Activated naive CD8-positive, alpha-beta T cell treated with anti-CD3 and anti-CD28 coated beads, Interleukin-2, amount 50 U/mL, for 24 hours (primary cell): ENCODE measurements at regions not wholly inside any gene's neighbourhood (a gene's known extent, or its start where the extent isn't known, plus 50 kb on each side); places are given as distances from the start of the nearest gene placed in this dataset.
A peak's percentile ranks its signal among the peaks of the same experiment; 100 is the strongest.
"Not testable (repeated sequence)": the region's sequence is repeated elsewhere in the genome, so short reads cannot be mapped to it uniquely, and the experiment has no call there.

Experiments used
- ATAC-seq: fragments of 150-1000 bp; cut with Tn5 transposase; one replicate; pipeline ENCODE4 v1.10.0; 2021
- DNase-seq: peaks from one replicate; pipeline ENCODE4 v3.0.0; 2021
- H3K27ac Mint-ChIP-seq: one replicate; pipeline ENCODE4 v1.8.0; 2021; ENCODE audit warnings: mild to moderate bottlenecking, mixed read lengths
- H3K27me3 Mint-ChIP-seq: one replicate; pipeline ENCODE4 v1.8.0; 2021; ENCODE audit warnings: mixed read lengths
- H3K36me3 Mint-ChIP-seq: one replicate; pipeline ENCODE4 v1.8.0; 2021; ENCODE audit warnings: low read depth, mixed read lengths
- H3K4me1 Mint-ChIP-seq: one replicate; pipeline ENCODE4 v1.8.0; 2021; ENCODE audit warnings: mixed read lengths
- H3K4me3 Mint-ChIP-seq: one replicate; pipeline ENCODE4 v1.8.0; 2021; ENCODE audit warnings: mild to moderate bottlenecking, moderate library complexity, mixed read lengths
- H3K9me3 Mint-ChIP-seq: one replicate; pipeline ENCODE4 v1.8.0; 2021; ENCODE audit warnings: mixed read lengths

GRCh38 chr19:28433166-28433565, 779.8 kb downstream of the UQCRFS1 start:
- DNase-seq, H3K27me3 Mint-ChIP-seq, H3K4me3 Mint-ChIP-seq, H3K36me3 Mint-ChIP-seq, ATAC-seq, H3K27ac Mint-ChIP-seq: not testable (repeated sequence)
- peaks cover 23% of the 10 kb centered on the region for H3K4me1 Mint-ChIP-seq
- peaks cover 13% of the 10 kb centered on the region for H3K9me3 Mint-ChIP-seq

GRCh38 chr19:28430214-28430613, 782.7 kb downstream of the UQCRFS1 start:
- Mint-ChIP-seq H3K27me3 (no peaks in the 10 kb centered on the region), H3K9me3 (peaks cover 13% of the 10 kb centered on the region), H3K27ac (no peak overlapping the region), H3K4me1 (peaks cover 8% of the 10 kb centered on the region), H3K4me3 (no peak overlapping the region), H3K36me3 (no peaks in the 10 kb centered on the region)
- ATAC-seq = no peak
- DNase-seq = no peak

- Mint-ChIP-seq H3K27ac (no peak overlapping the region), H3K36me3 (no peaks in the 10 kb centered on the region), H3K4me3 (no peak overlapping the region), H3K27me3 (no peaks in the 10 kb centered on the region), H3K4me1 (peaks cover 4% of the 10 kb centered on the region), H3K9me3 (peaks cover 13% of the 10 kb centered on the region)
- DNase-seq = no peak
- no peak for ATAC-seq
Observed at GRCh38 chr19:28429356-28429755, 783.6 kb downstream of the UQCRFS1 start.

DNA sequence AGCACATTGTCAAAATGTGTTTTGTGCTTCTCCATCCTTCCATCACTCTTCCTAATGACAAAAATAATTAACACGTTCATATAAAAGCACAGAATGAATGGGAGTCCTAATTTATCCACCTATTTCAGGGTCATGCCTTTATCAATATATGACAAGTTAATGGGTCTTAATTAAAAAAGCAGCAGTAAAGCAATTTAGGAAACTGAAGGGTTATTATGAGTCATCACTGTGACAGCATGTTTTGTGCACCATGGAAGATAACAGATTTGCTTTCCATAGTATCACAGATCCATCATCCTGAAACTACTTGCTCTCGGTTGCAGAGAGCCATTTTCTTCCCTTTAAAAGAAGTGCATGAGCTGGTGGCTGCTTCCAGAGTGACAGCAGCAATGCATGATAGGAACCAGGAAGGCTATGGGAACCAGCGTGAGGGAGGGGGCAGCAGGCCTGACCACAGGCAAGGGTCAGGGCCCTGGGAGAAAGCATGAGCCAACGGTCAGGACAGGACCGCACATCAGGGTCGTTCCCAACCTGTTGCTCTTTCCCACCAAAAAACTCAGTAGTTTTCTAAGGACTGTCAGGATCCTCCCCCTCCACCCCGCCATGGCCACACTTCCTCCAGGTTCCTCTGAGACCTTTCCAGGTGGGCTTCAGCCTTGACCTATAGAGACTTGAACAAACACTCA, 784.1 kb downstream of the UQCRFS1 start:
- Mint-ChIP-seq H3K27me3 (no peaks in the 10 kb centered on the region), H3K27ac (no peak overlapping the region), H3K4me1 (peaks cover 4% of the 10 kb centered on the region), H3K9me3 (peaks cover 13% of the 10 kb centered on the region), H3K4me3 (no peak overlapping the region), H3K36me3 (no peaks in the 10 kb centered on the region)
- ATAC-seq (no peak), DNase-seq (no peak)

- Mint-ChIP-seq H3K27me3 (no peaks in the 10 kb centered on the region), H3K27ac (peak overlapping the region; percentile 24), H3K36me3 (no peaks in the 10 kb centered on the region), H3K4me3 (no peak overlapping the region), H3K4me1 (peaks cover 4% of the 10 kb centered on the region), H3K9me3 (peaks cover 4% of the 10 kb centered on the region)
- no peak for DNase-seq
- ATAC-seq = no peak
Observed at GRCh38 chr19:28427376-28428083, 785.4 kb downstream of the UQCRFS1 start.

GRCh38 chr19:28426730-28427225, 786.2 kb downstream of the UQCRFS1 start:
- Mint-ChIP-seq H3K36me3 (no peaks in the 10 kb centered on the region), H3K9me3 (no peaks in the 10 kb centered on the region), H3K4me1 (peaks cover 4% of the 10 kb centered on the region), H3K4me3 (no peak overlapping the region), H3K27ac (no peak overlapping the region), H3K27me3 (no peaks in the 10 kb centered on the region)
- no peak for ATAC-seq
- DNase-seq = no peak

DNA sequence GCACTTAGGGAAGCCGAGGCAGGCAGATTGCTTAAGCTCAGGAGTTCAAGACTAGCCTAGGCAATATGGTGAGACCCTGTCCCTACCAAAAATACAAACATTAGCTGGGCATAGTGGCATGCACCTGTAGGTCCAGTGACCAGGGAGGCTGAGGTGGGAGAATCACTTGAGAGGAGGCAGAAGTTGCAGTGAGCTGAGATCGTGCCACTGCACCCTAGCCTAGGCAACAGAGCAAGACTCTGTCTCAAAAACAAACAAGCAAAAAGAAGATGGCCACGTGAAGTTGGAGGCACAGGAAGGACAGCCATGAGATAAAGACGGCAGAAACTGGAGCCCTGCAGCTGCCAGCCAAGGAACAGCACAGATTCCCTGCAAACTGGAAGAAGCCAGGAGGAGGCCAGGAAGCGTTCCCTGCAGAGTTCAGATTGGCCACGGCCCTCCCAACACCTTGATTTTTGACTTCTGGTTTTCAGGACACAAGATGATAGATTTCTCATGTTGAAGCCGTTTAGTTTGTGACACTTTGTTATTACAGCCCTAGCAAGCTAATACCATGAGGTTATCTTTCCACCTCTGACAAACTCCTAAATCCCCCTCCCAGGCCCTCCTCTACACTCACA, 786.7 kb downstream of the UQCRFS1 start:
- no peak overlapping the region for H3K27ac Mint-ChIP-seq
- H3K27me3 Mint-ChIP-seq = no peaks in the 10 kb centered on the region
- H3K4me3 Mint-ChIP-seq = no peak overlapping the region
- no peaks in the 10 kb centered on the region for H3K9me3 Mint-ChIP-seq
- DNase-seq (no peak), ATAC-seq (no peak)
- H3K4me1 Mint-ChIP-seq = peaks cover 6% of the 10 kb centered on the region
- H3K36me3 Mint-ChIP-seq = no peaks in the 10 kb centered on the region

- no peaks in the 10 kb centered on the region for H3K27me3 Mint-ChIP-seq
- no peaks in the 10 kb centered on the region for H3K36me3 Mint-ChIP-seq
- H3K4me3 Mint-ChIP-seq = no peak overlapping the region
- H3K4me1 Mint-ChIP-seq = peaks cover 6% of the 10 kb centered on the region
- H3K9me3 Mint-ChIP-seq = no peaks in the 10 kb centered on the region
- no peak overlapping the region for H3K27ac Mint-ChIP-seq
- DNase-seq (no peak), ATAC-seq (no peak)
Observed at GRCh38 chr19:28425046-28425931, 787.7 kb downstream of the UQCRFS1 start.

GRCh38 chr19:28424662-28425045, 788.3 kb downstream of the UQCRFS1 start:
- ATAC-seq (no peak), DNase-seq (no peak)
- no peak overlapping the region for H3K27ac Mint-ChIP-seq
- peaks cover 6% of the 10 kb centered on the region for H3K4me1 Mint-ChIP-seq
- no peaks in the 10 kb centered on the region for H3K27me3 Mint-ChIP-seq
- H3K36me3 Mint-ChIP-seq = no peaks in the 10 kb centered on the region
- no peaks in the 10 kb centered on the region for H3K9me3 Mint-ChIP-seq
- H3K4me3 Mint-ChIP-seq = no peak overlapping the region

- H3K36me3 Mint-ChIP-seq = no peaks in the 10 kb centered on the region
- no peaks in the 10 kb centered on the region for H3K27me3 Mint-ChIP-seq
- H3K27ac Mint-ChIP-seq = no peak overlapping the region
- H3K4me3 Mint-ChIP-seq = no peak overlapping the region
- H3K4me1 Mint-ChIP-seq = peaks cover 3% of the 10 kb centered on the region
- DNase-seq (no peak), ATAC-seq (no peak)
- H3K9me3 Mint-ChIP-seq = no peaks in the 10 kb centered on the region
Observed at GRCh38 chr19:28424077-28424476, 788.9 kb downstream of the UQCRFS1 start.

DNA sequence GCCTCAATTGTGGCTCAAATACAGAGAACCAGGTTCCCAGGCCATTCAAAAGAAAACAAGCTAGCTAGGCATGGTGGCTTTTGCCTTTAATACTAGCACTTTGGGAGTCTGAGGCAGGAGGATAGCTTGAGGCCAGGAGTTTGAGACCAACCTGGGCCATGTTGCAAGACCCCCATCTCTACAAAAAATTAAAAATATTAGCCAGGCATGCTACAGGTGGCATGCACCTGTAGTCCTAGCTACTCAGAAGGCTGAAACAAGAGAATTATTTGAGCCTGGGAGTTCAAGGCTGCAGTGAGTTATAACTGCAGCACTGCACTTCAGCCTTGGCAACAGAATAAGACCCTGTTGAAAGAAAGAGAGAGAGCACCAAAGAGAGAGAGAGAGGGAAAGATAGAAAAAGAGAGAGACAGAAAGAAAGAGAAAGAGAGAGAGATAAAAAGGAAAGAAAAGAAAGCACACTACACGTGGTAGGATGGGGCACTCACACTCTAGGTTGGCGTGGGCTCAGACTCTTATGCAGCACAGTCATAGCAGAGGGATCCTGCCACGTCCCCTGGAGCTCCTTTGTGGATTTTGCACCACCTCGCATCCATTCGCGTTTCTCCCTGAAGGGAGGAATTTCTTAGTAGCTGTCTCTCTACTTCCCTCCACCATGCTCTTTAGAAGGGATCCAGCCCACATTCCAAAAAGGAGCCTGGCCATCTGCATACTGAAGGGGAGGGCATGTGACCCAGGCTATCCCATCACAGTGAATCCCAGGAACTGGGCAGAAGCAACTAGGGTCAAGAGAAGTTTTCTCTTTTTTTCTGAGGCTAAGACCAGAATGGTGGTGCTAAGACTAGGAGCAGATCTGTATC, 789.9 kb downstream of the UQCRFS1 start:
- Mint-ChIP-seq H3K4me3 (no peak overlapping the region), H3K27ac (no peak overlapping the region), H3K27me3 (no peaks in the 10 kb centered on the region), H3K4me1 (peaks cover 3% of the 10 kb centered on the region), H3K9me3 (no peaks in the 10 kb centered on the region), H3K36me3 (no peaks in the 10 kb centered on the region)
- no peak for DNase-seq
- ATAC-seq = no peak

DNA sequence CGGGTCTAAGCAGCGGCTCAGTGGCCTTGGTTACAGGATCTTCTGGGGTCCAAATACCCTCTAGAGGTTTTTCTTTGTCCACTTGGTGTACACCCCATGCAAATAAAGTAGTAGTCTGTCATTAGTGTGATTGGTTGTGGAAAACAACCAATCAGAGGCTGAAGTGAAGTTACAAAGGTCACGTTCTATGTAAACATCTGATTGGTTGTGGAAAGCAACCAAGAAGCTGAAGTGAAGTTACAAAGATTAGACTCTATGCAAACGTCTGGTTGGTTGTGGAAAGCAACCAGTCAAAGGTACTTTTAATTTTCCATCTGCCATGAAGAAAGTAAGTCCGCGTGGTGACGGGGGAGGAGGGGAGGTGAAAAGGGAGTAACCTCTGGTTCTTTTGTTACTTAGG, 790.9 kb downstream of the UQCRFS1 start:
- Mint-ChIP-seq H3K4me3 (no peak overlapping the region), H3K36me3 (no peaks in the 10 kb centered on the region), H3K27ac (no peak overlapping the region), H3K9me3 (no peaks in the 10 kb centered on the region), H3K27me3 (no peaks in the 10 kb centered on the region), H3K4me1 (peaks cover 2% of the 10 kb centered on the region)
- ATAC-seq (no peak), DNase-seq (no peak)

- no peak for ATAC-seq
- no peak overlapping the region for H3K27ac Mint-ChIP-seq
Observed at GRCh38 chr19:28420811-28421550, 792.0 kb downstream of the UQCRFS1 start.

More at GRCh38 chr19:28420811-28421550, 792.0 kb downstream of the UQCRFS1 start:
- DNase-seq = no peak
- Mint-ChIP-seq H3K27me3 (no peaks in the 10 kb centered on the region), H3K4me3 (no peak overlapping the region), H3K9me3 (no peaks in the 10 kb centered on the region), H3K36me3 (no peaks in the 10 kb centered on the region), H3K4me1 (peaks cover 2% of the 10 kb centered on the region)
